ENCODE measurements at regions not wholly inside any gene's neighbourhood (a gene's known extent, or its start where the extent isn't known, plus 50 kb on each side); places are given as distances from the start of the nearest gene placed in this dataset.

DNA sequence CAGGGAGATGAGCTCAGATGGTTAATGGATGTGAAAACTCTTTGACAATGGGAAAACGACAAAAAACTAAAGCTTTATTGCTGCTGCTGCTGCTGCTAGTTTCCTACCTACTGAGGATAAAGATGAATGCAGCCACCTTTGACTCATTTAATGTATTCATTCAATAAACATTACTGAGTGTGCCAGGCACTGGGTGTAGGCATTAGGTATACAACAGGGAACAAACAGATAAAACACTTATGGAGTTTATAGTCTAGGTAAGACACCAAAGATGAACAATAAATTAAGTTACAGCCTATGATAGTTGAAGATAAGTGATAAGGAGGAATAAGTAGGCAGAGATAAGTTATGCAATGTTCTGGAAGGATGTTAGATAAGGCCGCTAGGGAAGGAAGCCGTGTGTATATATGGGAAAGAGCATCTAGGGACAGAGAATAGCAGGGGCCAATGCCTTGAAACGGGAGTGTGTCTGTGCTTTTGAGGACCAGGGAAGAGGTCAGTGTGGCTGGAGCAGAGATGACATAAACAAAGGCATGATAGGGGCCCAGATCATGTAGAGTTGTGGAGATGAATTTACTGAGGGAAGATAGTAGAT, 477.6 kb downstream of the NTRK2 start:
- Histone ChIP-seq H3K27me3 (ENCODE audit: control insufficient read depth, insufficient read depth, low read length) (no peaks in the 10 kb centered on the region), H3K36me3 (ENCODE audit: control insufficient read depth, insufficient read depth, low read length) (no peaks in the 10 kb centered on the region), H3K4me3 (ENCODE audit: low read depth, low read length) (no peak overlapping the region)
- TF ChIP-seq CTCF (IDR thresholded peaks at IDR 0.05; ENCODE audit: insufficient read depth, low read length, poor library complexity, severe bottlenecking): no peak
- DNase-seq (ENCODE audit: low read depth): no peak

GRCh38 chr9:85142968-85143367, 473.4 kb downstream of the NTRK2 start:
- TF ChIP-seq CTCF (IDR thresholded peaks at IDR 0.05; ENCODE audit: insufficient read depth, low read length, poor library complexity, severe bottlenecking): peak; percentile 39
- Histone ChIP-seq H3K27me3 (ENCODE audit: control insufficient read depth, insufficient read depth, low read length) (no peaks in the 10 kb centered on the region), H3K4me3 (ENCODE audit: low read depth, low read length) (no peak overlapping the region), H3K36me3 (ENCODE audit: control insufficient read depth, insufficient read depth, low read length) (no peaks in the 10 kb centered on the region)
- no peak for DNase-seq (ENCODE audit: low read depth)

DNA sequence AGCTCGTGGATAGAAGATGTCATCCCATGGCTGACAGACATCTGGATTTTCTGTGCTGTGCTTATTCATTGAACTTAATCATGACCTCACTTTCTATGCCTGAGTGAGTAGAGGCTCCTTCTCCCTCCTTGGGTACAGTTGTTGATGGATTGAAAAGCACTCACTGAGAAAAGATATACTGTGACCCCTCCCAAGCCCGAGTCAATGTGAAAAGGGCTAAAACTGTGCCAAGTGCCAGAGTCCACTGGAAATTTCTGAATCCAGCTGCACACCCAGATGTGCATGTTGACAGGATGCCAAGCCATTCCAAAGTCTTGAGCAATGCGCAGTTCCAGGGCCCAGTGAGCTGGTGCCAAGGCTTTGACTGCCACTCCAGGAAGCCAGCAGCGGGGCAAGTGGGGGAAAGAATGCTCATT, 473.0 kb downstream of the NTRK2 start:
- no peak for TF ChIP-seq CTCF (IDR thresholded peaks at IDR 0.05; ENCODE audit: insufficient read depth, low read length, poor library complexity, severe bottlenecking)
- H3K36me3 ChIP-seq (ENCODE audit: control insufficient read depth, insufficient read depth, low read length): no peaks in the 10 kb centered on the region
- DNase-seq (ENCODE audit: low read depth): peak; percentile 9
- H3K4me3 ChIP-seq (ENCODE audit: low read depth, low read length): no peak overlapping the region
- no peaks in the 10 kb centered on the region for H3K27me3 ChIP-seq (ENCODE audit: control insufficient read depth, insufficient read depth, low read length)

DNA sequence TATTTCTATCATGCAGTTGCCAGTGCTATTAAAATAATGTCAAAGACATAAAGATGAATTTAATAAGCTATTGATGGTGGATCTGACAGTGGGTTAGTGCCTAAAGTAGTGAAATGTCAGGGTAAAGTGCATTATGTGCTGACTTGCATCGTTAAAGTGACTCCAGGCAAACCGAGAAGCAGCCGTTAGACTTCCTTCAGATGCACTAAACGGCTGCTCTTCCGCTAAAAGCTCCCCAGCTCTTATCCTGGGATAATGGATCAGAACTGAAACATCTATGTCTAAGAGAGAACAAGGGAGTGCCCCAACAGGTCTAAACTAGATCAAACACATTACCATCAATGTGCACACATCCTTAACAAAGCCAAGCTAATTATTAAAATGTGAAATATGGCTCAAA, 468.2 kb downstream of the NTRK2 start:
- no peak for DNase-seq (ENCODE audit: low read depth)
- no peak for TF ChIP-seq CTCF (IDR thresholded peaks at IDR 0.05; ENCODE audit: insufficient read depth, low read length, poor library complexity, severe bottlenecking)
- H3K4me3 ChIP-seq (ENCODE audit: low read depth, low read length): no peak overlapping the region
- H3K27me3 ChIP-seq (ENCODE audit: control insufficient read depth, insufficient read depth, low read length): no peaks in the 10 kb centered on the region
- H3K36me3 ChIP-seq (ENCODE audit: control insufficient read depth, insufficient read depth, low read length): no peaks in the 10 kb centered on the region

- Histone ChIP-seq H3K36me3 (ENCODE audit: control insufficient read depth, insufficient read depth, low read length) (no peaks in the 10 kb centered on the region), H3K4me3 (ENCODE audit: low read depth, low read length) (no peak overlapping the region), H3K27me3 (ENCODE audit: control insufficient read depth, insufficient read depth, low read length) (no peaks in the 10 kb centered on the region)
- no peak for DNase-seq (ENCODE audit: low read depth)
- no peak for TF ChIP-seq CTCF (IDR thresholded peaks at IDR 0.05; ENCODE audit: insufficient read depth, low read length, poor library complexity, severe bottlenecking)
Observed at GRCh38 chr9:85136987-85137386, 467.5 kb downstream of the NTRK2 start.

GRCh38 chr9:85136507-85136906, 467.0 kb downstream of the NTRK2 start:
- Histone ChIP-seq H3K4me3 (ENCODE audit: low read depth, low read length) (no peak overlapping the region), H3K27me3 (ENCODE audit: control insufficient read depth, insufficient read depth, low read length) (no peaks in the 10 kb centered on the region), H3K36me3 (ENCODE audit: control insufficient read depth, insufficient read depth, low read length) (no peaks in the 10 kb centered on the region)
- TF ChIP-seq CTCF (IDR thresholded peaks at IDR 0.05; ENCODE audit: insufficient read depth, low read length, poor library complexity, severe bottlenecking): no peak
- no peak for DNase-seq (ENCODE audit: low read depth)

All from kidney epithelial cell (primary cell).